GM18520 (cell line): ENCODE measurements at regions not wholly inside any gene's neighbourhood (a gene's known extent, or its start where the extent isn't known, plus 50 kb on each side); places are given as distances from the start of the nearest gene placed in this dataset.
"Not testable (repeated sequence)": the region's sequence is repeated elsewhere in the genome, so short reads cannot be mapped to it uniquely, and the experiment has no call there.

Source experiments
- ATAC-seq: cut with Tn5 transposase; IDR thresholded peaks from one replicate; pipeline ENCODE4 v1.9.1; 2021; ENCODE audit not compliant: unreplicated experiment

DNA sequence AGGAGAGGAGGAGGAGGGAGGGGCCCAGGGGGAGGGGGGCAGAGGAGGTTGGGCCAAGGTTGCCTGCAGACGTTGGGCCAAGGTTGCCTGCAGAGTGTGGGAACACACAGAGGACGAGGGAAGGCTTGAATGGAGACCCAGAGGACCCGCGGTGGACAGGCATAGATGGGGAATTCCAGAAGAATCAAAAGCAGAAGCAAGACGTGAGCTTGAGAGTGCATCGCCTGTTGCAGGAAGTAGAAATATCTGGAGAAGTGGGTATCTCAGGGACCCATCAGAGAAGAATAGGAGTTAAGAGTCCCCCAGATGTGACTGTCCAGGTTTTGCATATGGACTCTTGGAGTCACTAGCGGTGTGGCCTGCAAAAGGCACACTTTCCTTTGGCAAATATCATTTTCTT is 670.2 kb downstream of the TBC1D22A start:
- ATAC-seq = no peak

GRCh38 chr22:47423861-47424820 is 661.7 kb downstream of the TBC1D22A start:
- no peak for ATAC-seq

DNA sequence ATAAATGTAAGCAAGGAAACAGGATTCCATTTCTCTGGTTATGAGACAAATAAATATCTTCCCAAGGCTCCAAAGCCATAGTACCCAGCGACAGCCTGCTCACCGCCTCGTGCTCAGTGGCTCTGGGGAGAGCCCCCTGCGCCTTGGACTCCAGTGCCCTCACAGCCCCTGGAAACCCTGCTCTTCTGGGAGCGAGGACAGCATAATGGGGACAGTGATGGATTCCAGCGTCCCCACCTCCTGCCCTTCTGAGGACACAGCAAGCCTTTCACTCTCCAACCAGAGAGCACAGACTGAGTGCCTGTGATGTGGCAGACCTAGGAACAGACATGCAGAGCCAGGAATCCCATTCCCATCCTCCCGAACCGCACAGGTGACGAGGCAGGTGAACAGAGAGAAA is 660.8 kb downstream of the TBC1D22A start:
- no peak for ATAC-seq

- ATAC-seq = no peak
Measured at GRCh38 chr22:47422736-47423135, 660.3 kb downstream of the TBC1D22A start.

GRCh38 chr22:47421846-47422245 is 659.4 kb downstream of the TBC1D22A start:
- no peak for ATAC-seq

DNA sequence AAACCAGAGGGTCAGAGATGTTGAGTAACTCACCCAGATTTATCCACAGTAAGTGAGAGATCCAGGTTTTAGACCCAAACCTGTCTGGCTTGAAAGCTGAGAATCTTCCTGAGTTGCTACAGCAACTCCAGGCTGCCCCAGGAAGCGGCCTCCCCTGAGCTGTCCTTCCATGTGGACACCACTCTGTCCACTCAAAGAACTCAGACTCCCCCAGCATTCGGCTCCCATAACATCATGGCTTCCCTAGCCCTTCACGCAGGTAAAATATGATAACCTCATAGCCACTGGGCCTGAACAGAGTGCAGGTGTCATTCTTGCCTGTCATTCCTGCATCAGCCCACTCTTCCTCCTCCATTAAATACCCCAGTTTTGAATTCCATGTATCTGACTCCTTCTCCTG is 657.8 kb downstream of the TBC1D22A start:
- no peak for ATAC-seq

DNA sequence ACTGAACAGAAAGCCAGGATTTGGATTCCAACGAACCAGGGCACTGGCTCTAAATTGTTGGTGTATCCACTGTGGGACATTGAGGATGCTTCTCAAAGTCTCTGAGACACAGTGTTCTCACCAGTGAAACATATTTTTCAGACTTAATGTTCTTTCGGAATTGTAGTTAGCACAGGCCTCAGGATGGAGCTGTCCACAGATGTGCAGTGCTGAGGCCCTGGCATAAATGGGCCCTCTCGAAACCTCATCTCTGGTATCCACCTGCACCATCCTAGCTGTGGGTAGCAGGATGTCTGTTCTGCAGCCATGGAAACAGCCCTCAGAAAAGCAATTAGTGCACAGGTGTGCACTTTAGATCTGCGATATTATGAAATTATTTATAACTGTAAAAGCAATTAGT is 656.8 kb downstream of the TBC1D22A start:
- no peak for ATAC-seq

DNA sequence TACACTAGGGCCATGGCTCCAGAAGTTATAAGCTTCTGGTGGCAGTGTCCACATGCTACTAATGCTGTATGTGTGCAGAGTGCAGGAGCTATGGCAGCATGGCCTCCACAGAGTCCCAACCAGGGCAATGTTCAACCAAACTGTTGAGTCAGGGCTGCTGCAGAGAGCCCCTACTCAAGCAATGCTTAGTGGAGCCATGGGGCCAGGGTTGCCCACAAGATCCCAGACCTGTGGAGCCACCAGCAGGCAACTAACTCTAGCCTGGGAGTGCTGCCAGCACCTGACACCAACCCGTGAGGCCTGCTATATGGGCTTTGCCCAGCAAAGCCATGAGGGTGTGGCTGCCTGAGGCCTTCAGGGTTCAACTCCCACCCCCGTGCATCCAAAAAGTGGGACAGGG is 655.2 kb downstream of the TBC1D22A start:
- no peak for ATAC-seq

- no peak for ATAC-seq
Measured at GRCh38 chr22:47411006-47411405, 648.6 kb downstream of the TBC1D22A start.

GRCh38 chr22:47409539-47410275 is 647.3 kb downstream of the TBC1D22A start:
- ATAC-seq = no peak

DNA sequence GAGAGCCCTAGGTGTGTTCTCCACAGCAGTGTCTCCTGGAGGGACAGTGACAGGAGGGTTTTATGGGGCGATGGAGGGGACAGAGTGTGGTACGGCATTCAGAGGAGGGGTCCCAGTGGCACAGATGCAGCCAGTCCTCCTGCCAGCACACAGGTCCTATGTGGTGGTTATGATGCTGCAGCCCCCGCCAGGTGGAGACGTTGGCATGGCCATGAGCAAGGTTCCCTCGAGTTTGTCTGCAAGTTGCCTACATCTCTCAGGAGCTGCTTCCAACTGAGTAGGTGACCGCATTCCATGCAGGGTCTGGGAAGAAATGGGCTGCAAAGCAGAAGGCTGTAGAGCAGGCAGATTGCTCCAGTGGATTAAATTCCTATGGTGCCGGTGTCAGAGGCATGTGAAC is 646.0 kb downstream of the TBC1D22A start:
- no peak for ATAC-seq

- ATAC-seq = no peak
Measured at GRCh38 chr22:47407461-47408025, 645.1 kb downstream of the TBC1D22A start.

- ATAC-seq = no peak
Measured at GRCh38 chr22:47406896-47407295, 644.4 kb downstream of the TBC1D22A start.

- no peak for ATAC-seq
Measured at GRCh38 chr22:47406180-47406834, 643.9 kb downstream of the TBC1D22A start.

DNA sequence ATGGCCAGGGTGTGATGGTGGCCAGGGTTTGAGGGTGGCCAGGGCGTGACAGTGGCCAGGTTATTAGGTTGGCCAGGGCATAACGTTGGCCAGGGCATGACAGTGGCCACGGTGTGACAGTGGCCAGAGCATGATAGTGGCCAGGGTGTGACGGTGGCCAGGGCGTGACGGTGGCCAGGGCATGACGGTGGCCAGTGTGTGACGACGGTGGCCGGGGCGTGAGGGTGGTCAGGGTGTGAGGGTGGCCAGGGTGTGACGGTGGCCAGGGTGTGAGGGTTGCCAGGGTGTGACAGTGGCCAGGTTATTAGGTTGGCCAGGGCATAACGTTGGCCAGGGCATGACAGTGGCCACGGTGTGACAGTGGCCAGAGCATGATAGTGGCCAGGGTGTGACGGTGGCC is 642.8 kb downstream of the TBC1D22A start:
- ATAC-seq = not testable (repeated sequence)

DNA sequence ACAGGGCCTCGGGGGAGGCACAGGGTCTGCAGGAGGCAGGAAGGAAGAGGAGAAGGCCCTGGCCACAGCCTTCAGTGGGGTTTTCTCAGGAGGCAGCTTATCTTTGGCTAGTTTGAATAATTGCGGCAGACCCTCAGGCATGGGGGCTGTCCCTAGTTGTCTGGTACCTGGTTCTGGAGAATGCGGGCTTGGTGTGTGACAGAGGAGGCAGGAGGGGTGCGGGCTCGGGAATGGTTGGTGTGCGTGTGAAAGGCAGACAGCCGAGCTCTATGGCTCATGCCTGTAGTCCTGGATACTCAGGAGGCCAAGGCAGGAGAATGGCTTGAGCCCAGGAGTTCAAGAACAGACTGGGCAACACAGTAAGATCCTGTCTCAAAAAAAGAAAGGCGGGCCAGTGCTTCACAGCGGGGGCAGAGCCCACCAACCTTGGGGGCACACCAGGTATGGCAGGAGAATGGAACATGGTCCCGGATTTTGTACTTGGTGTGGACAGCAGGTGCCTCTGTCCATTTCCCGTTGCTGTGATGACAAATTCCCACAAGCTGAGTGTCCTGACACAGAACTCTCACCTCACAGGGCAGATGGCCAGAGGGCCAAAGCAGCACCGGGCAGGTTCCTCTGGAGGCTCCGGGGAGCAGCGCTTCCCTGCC is 640.6 kb downstream of the TBC1D22A start:
- no peak for ATAC-seq

DNA sequence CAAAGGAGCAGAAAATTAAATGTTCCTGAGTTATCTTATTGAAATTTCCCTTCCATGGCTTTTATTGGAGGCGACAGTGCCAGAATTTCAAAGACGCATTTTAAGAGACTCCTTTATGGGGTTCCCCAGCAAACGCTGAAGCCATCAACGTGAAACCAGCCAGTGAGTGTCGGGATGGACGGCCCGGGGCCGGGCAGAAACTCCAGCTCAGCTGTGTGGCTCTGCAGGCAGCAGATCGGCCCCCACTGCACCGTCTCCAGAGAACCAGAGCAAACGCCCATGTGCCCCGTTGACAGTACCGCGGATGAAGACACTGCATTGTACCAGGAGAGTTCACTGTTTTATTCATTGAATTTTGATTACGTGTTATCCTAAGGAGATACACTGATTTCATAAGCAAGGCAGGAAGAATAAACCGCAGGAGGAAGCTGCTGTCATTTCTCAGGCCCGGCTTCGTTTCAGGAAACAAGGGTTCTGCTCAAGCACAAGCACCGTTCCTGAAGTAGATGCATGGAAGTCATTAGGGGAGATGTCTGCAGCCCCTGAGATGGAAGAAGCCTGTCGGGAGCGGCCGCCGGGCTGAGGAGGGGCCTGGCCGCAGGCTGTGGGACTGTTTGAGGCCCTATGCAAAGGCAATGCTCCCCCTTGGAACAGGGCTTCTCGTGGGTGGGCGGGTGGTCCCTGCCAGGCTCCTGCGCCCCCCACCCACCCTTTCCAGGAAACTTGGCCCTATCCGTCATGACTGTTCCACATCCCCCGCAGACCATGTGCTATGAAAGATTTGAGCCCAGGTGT is 639.7 kb downstream of the TBC1D22A start:
- ATAC-seq = no peak

DNA sequence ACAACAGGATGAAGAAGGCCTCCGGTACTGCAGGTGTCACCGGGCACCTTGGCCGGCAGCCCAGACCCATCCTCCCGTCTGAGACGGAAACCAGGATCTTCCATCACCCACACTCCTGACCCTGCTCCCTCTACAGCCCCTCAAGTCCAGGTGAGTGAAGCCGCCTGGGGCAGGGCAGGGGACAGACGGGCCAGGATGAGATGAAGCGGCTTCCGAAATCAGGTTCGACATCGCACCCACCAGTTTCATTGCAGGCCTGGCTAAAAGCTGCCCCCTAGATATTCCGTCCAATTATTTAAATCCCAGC is 639.1 kb downstream of the TBC1D22A start:
- no peak for ATAC-seq

DNA sequence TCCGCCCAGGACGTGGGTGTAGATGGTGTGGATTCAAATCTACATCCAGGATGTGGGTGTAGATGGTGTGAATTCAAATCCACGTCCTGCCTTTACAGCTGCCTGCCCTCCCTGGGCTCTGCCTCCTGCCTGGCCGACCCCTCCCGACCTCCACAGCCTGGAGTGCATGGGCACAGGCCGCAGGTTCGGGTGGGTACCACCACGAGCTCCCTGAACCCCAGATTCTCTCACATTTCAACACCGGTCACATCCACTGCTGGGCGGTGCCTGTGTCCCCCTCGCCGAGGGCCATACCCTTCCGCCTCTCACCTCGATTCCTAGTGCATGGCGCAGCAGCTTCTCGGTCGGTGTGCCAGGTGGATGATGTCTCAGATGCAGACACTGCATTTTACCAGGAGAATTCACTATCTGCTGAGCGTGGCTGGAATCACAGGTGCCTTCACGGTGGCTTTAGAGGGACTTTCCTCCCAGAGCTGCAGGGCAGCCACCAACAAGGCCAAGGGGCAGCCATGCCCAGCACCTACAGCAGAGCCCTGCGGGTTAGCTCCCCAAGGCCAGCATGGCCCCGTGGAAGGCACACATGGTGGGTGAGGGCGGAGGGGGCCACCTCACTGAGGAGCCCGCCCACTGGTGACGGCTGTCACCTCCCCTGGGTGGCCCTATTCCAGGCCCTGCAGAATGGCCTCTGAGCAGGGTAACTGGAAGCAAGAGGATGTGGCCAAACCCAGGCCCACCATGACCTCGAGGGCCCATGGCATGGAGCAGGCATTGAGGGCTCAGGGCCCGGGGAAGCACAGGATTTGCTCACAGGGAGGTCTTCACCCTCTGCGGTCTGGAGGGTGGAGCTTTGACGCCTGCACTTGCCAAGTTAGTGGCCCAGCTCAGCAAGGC is 638.5 kb downstream of the TBC1D22A start:
- ATAC-seq = no peak
